ENCODE measurements at regions not wholly inside any gene's neighbourhood (a gene's known extent, or its start where the extent isn't known, plus 50 kb on each side); places are given as distances from the start of the nearest gene placed in this dataset.
"Not testable (repeated sequence)": the region's sequence is repeated elsewhere in the genome, so short reads cannot be mapped to it uniquely, and the experiment has no call there.

GRCh38 chr5:13640270-13640669 lies 304.2 kb downstream of the DNAH5 start:
- no peak for DNase-seq (ENCODE audit: low read depth, low spot score)

DNA sequence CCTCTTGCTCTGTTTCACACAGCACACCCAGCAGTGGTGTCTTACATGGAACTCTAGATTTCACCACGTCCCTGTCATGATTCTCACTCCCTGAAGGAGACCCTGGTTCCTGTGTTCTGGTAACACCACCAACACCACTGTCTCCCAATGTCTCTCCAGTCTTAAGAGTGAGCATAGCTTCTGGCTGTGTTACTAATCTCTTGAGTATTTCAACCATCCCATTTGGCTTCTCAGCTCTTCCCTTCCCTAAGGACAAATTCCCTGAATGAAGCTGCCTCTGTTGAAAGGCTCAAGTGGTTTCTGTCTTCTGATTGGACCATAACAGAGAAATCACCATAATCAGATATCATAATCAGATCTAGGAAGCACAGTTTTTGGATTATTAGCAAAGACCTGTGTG lies 311.8 kb downstream of the DNAH5 start:
- DNase-seq (ENCODE audit: low read depth, low spot score): peak; percentile 34

DNA sequence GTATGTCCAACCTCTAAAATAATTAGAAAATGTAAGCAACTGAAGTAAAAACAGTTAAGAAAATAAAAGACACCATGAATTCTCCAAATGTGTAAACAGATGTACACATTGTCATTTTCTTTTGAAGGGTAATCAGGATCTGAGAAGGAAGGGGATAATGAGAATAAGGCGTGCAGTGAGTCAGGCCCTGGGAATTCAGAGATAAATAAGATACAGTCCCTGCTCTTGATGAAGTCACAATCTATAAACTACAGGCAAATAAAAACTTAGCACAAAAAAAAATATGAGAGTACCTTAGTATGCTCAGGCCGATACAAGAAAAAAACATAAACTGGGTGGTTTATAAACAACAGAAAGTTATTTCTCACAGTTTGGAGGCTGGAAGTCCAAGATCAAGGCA lies 315.3 kb downstream of the DNAH5 start:
- DNase-seq (ENCODE audit: low read depth, low spot score): no peak

DNA sequence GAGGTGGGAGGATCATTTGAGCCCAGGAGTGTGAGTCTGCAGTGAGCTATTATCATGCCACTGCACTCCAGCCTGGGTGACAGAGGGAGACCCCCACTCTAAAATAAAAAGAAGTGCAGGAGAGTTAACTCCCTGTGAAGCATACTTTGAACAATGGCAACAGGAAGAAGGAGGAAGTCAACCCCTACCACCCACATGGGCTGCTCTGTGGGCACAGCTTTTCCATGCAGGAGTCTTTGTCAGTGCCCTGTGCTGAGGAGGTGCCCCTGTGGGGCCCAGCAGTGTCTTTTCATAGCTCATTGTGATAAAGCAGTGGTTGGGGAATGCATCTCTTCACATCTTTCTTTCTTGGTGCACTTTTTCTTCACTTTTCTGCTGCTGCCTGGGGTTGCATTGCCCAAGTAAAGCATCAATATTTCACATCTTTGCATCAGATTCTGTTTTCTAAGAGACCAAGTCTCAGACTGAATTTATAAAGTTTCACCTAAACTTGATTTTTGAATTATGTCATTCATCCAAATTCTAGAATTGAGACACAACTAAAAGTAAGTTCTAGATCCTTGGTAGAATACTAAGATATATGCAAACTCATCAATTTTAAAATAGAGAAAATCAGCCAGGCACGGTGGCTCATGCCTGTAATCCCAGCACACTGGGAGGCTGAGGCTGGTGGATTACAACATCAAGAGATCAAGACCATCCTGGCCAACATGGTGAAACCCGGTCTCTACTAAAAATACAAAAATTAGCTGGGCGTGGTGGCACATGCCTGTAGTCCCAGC lies 316.6 kb downstream of the DNAH5 start:
- DNase-seq (ENCODE audit: low read depth, low spot score): no peak

- peak; percentile 22 for DNase-seq (ENCODE audit: low read depth, low spot score)
Measured at GRCh38 chr5:13625616-13626198, 318.8 kb downstream of the DNAH5 start.

DNA sequence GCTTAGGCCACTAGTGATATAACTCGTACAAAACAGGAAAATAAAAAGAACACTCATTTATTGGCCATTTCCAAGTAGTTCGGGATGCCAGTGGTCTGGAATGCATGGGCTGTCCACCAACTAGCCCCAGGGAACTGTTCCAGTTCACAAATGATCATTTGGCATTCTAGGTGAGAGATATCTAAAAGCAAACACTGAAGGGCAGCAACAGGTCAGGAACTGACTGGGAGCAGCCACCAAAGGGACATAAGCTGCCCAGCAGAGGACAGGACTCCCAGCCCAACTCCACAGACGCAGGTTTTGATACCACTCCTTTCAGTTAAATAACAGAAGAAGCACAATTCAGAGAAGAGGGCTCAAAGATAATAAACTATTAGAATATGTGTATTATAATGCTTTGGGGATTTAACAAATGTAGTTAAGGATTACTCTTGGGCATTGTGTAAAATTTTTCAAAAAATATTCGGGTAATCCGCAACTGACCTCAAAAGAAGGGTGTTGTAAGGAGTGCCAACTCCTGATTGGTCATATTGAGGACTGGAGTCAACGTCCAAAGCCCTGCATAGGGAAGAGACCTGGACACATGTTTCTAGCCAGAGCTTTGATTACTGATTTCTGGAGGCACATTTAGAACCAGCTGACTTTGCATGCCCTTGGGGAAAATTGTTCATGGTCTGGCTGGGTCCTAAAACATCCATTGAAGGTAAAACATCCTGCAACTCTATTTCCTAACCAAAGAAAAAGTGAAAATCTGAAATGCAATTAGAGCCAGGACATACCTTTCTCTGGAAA lies 320.0 kb downstream of the DNAH5 start:
- DNase-seq (ENCODE audit: low read depth, low spot score): peak; percentile 28

DNA sequence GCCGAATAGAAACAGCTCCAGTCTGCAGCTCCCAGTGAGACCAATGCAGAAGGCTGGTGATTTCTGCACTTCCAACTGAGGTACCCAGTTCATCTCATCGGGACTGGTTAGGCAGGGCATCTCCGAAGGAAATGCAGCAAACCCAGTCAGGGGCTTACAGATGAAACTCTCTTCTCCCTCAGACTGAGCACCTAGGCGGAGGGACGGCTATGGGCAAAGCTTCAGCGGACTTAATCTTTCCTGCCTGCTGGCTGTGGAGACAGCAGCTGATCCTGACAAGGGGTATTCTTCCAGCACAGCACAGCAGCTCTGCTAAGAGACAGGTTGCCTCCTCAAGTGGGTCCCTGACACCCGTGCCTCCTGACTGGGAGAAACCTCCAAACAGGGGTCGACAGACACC lies 330.9 kb downstream of the DNAH5 start:
- no peak for DNase-seq (ENCODE audit: low read depth, low spot score)

DNA sequence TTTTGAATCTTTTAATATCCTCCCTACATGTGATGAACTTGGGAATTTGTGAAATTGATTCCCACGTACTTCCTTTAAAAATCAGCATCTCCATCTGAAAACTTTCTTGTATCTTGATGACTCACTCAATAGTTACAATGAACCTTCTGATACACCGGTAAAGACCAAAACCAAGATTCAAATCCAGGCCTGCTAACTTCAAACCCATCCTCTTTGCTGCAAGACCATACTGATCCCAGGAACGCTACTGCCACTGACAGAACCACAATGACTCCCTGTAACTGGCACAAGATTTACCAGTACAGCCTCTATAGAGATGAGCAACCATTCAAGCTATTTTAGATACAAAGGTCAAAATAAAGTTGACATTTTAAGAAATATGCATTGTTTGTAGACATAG lies 332.9 kb downstream of the DNAH5 start:
- no peak for DNase-seq (ENCODE audit: low read depth, low spot score)

DNA sequence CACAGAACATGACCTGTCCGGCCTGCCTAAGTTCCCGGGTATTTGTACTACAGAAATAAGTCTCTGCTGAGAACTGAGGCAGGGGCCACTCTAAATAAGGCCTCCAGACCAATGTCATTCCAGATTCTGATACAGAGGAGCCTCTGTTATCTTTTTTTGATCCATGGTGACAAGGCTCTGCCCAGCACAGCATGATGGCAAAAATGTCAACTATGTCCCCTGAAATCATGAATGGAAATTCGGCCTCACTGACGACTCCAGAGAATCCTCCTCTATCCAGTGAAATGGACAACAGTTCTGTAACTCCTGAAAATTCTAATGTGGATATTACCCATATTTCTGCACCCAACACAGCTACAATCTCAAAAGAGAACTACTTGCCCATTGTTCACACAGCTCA lies 335.0 kb downstream of the DNAH5 start:
- no peak for DNase-seq (ENCODE audit: low read depth, low spot score)

GRCh38 chr5:13606051-13606450 lies 338.4 kb downstream of the DNAH5 start:
- DNase-seq (ENCODE audit: low read depth, low spot score): no peak

DNA sequence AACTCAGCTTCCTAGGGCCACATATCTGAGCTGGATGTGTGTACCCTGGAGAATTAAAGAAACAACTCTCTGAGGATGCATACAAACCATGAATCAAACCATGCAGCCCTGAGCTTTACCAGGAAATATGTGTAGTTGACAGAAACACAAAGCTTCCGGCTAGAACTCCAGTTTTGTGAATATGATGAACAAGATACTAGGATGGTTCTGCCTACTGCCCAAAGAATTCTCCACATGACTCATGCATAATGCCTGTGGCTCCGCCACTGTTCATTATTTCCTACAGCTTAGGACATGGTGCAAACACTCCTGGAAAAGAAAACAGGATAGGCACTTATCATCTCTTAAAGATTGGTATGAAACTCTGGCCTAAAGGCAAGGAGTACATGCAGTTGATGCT lies 343.4 kb downstream of the DNAH5 start:
- peak; percentile 35 for DNase-seq (ENCODE audit: low read depth, low spot score)

DNA sequence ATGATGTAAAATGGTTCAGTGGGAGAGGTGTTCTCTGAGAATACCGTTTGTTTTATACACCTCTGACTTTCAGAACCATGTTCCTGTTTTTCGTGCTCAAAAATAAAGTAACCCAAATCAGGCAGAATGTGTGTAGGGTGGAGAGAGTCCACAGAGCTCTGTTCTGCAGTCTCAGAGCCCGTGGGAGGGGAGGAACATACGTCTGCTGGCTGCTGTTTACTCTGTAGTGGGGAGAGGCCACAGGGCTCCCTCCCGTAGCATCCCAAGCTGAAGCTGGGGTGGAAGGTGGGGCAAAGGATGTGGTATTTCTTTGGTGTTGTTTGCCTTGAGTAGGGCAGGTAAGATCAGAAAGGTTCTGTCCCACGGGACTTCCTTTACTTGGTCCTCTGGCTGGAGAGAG lies 348.5 kb downstream of the DNAH5 start:
- DNase-seq (ENCODE audit: low read depth, low spot score): no peak

- peak; percentile 76 for DNase-seq (ENCODE audit: low read depth, low spot score)
Measured at GRCh38 chr5:13591621-13592020, 352.9 kb downstream of the DNAH5 start.

DNA sequence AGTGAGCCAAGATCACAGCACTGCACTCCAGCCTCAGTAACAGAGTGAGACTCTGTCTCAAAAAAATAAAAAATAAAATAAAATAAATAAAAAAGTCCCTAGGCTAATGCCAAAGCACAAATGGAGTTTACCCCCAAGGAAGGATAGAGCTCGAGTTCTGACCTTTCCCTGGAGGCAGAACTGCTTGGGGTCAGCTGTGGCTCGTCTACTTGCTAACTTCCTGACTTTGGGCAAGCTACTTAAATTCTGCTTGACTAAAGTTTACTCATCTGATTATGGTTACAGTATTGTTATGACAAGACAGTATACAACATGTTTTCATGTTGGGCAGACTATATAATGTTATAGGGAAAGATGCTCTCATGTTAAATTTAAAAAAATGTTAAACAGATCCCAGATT lies 359.2 kb downstream of the DNAH5 start:
- no peak for DNase-seq (ENCODE audit: low read depth, low spot score)

GRCh38 chr5:13581914-13582313 lies 362.6 kb downstream of the DNAH5 start:
- DNase-seq (ENCODE audit: low read depth, low spot score): no peak

- no peak for DNase-seq (ENCODE audit: low read depth, low spot score)
Measured at GRCh38 chr5:13581132-13581531, 363.4 kb downstream of the DNAH5 start.

- no peak for DNase-seq (ENCODE audit: low read depth, low spot score)
Measured at GRCh38 chr5:13580058-13580457, 364.4 kb downstream of the DNAH5 start.

GRCh38 chr5:13579091-13579490 lies 365.4 kb downstream of the DNAH5 start:
- DNase-seq (ENCODE audit: low read depth, low spot score): not testable (repeated sequence)

GRCh38 chr5:13578311-13579039 lies 366.0 kb downstream of the DNAH5 start:
- DNase-seq (ENCODE audit: low read depth, low spot score): not testable (repeated sequence)

GRCh38 chr5:13574574-13574973 lies 369.9 kb downstream of the DNAH5 start:
- peak; percentile 9 for DNase-seq (ENCODE audit: low read depth, low spot score)

DNA sequence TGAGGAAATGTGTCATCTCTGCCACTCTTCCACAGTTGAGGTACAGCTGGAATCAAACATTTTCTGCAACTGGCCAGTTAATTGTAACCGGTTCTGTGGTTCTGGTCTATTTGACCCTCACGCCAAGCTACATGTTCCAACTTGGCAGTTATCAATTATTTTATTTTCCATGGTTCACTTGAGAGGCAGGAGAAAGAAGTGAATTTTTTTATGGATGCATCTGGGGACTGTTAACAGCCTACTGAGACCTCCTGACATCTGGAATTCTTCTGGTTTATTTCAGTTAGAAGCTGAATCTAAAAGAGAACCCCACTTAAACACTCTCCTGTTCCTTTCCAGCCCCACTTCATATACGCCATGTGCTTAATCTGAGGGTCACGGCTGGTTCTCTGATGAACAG lies 372.3 kb downstream of the DNAH5 start:
- no peak for DNase-seq (ENCODE audit: low read depth, low spot score)

DNA sequence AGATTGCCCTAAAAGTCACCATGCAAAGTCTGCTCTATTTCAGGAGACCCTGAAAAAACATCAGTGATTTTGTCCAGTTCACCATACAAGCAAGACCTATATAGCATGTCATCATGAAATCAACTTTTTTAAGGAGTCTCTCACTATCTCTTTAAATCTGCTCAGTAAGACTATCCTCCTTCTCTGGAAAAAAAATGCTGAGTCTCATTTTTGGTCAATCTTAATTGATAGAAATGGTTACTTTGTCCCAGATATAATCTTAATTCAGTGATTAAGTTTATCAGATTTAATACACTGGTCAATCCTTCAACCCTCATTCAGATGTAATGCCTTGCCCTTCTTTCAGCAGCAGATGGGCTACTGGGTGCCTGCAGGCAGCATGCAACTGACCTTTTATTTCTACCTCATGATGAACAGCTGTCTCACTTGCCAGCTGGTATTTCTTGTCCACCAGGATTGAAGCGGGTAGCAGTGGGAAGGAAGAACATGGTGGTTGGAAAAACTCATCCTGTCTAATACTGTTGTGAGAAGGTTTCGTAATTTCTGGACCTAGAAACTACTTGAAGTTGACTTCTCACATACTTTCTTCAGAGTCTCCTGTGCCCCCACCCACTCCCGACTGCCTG lies 375.3 kb downstream of the DNAH5 start:
- DNase-seq (ENCODE audit: low read depth, low spot score): no peak

All from astrocyte of the hippocampus (primary cell).